ENCODE measurements at regions not wholly inside any gene's neighbourhood (a gene's known extent, or its start where the extent isn't known, plus 50 kb on each side); places are given as distances from the start of the nearest gene placed in this dataset.
"Not testable (repeated sequence)": the region's sequence is repeated elsewhere in the genome, so short reads cannot be mapped to it uniquely, and the experiment has no call there.

DNA sequence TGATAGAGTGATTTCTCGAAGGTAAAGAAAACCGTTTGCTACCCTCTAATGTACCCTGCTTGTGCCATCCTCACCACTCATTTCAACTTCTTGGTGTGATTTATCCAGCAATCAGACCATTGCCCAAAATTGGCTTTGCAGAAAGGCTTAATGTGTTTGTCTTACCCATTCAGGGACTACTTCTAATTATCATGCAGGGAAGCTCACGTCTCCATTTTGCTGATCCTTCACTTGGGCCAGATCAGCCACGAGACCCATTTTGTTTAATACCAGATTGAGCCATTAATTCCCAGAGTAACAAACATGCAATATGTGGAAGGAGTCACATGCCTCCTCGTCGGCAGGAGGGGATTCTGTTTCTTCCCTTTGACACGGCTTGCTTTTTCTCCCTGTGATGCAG lies 51.1 kb upstream of the CRY1 start:
- DNase-seq (ENCODE audit: low read depth) = no peak

DNA sequence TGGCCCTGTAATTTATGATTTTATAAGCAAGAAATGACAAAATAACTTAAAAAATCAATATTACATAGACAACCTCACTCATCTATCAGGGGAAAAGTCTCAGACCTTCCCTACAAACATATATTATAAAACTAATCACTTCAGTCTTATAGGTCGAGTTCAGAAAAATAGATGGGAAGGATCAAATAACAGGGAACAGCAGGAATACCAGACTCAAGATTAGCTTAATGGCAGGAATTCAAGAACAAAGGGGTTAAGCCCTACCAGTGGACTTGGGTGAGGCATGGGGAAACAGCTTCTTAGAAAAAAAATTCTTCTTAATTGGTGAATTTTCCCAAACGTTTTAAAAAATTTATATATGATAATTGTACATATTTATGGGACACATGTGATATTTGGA lies 51.6 kb upstream of the CRY1 start:
- DNase-seq (ENCODE audit: low read depth) = no peak

DNA sequence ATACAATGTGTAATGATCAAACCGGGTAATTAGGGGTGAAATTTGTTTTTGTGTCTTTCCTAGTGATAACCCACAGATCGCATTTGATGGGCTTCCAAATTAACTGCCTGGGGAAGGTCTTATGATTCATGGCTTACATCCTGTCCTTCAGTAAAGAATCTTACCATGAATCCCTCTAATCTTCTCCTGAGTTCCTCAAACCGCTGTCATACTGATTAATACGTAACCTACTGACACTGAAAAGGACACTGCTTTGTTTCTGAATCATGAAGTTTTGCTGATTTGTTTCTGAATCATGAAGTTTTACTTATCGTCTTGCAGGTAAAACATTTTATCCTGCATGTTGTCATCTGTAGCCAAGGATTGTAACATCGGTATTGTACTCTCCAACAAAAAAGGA lies 52.0 kb upstream of the CRY1 start:
- no peak for DNase-seq (ENCODE audit: low read depth)

DNA sequence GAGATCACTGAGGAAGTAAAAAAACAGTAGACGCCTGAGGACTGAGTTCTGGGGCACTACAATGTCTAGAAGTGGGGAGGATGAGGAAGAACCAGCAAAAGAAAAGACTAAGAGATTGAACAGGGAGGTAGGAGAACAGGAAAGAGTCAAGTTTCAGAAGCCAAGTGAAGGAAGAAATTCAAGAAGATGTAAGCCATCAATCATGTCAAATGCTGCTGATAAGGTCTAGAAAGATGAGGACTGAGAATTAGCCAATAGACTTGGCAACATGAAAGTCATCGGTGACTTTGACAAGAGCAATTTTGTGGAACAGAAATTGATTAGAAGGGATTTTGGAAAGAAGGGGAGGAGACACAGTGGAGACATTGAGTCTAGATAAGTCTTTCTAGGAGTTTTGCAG lies 54.8 kb upstream of the CRY1 start:
- DNase-seq (ENCODE audit: low read depth) = no peak

DNA sequence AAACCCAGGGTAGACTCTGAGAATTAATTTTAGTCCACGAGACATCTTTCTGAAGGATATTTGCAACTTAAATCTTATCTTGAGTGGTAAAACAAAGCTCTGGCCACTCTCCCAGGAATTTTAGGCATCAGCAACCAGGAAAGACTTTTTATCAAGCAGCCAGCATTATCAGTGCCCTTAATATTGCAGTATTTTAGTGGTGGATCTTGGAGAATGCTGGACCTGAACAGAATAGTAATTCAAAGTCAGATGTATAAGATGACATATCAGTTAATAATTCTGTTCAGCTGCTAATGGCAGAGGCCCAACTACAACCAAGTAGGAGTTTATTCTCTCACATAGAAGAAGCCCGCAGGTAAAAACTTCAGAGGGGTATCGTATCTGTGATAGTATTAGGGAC lies 59.0 kb upstream of the CRY1 start:
- no peak for DNase-seq (ENCODE audit: low read depth)

DNA sequence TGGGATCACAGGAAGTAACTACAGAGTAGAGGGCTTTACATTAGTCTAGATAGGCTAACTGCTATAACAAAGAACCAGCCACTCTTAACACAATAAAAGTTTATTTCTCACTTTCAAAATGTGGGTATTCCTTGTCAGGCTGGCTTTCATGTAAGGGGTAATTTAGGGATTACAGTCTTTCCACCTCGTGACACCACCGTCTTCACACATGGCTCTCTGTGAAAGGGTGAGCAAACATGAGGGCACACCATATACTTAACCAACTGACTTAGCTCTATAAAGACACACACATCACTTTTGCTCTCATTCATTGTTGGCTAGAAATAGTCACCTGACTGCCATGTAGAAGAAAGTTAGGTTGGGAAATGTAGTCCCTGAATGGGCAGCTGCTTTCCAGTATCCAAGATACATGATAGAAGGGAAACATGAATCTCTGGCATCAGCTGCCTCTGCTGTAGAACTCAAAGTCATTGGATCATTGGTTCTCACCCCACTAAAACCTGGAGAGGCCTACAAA lies 66.1 kb upstream of the CRY1 start:
- DNase-seq (ENCODE audit: low read depth) = no peak

DNA sequence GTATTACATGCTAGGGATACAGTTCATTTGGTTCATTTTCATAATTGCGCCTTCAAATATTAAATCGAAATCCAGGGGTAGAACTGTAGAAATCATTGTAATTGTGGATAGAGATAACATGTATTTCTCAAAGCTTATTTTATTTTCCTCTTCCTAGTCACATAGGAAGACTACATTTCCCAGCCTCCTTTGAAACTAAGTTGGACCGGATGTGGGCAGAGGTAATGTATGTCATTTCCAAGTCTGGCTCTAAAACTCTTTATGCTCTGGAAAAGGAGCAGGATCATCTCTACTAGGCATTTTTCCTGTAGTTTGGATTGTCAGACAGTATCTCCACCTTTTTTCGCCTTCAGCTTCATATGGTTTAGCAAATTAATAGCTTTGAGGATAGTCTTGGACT lies 70.1 kb upstream of the CRY1 start:
- DNase-seq (ENCODE audit: low read depth) = no peak

DNA sequence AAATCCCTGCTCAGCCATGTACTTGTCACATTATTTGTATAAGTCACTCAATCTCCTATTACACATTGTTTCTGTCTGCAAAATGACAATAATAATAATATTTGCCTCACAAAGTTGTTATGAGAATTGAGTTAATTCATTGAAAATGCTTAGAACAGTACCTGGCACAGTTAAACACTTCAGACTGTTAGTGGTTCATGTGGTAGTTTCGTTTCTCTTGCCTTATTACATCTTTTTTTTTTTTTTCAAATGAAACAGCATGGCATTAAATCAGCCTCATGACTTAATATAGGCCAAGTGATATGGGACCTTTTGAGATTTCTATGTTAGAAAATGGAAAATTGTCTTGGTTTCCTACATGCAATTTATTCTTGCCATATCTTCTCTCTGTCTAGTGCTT lies 71.0 kb upstream of the CRY1 start:
- DNase-seq (ENCODE audit: low read depth) = no peak

DNA sequence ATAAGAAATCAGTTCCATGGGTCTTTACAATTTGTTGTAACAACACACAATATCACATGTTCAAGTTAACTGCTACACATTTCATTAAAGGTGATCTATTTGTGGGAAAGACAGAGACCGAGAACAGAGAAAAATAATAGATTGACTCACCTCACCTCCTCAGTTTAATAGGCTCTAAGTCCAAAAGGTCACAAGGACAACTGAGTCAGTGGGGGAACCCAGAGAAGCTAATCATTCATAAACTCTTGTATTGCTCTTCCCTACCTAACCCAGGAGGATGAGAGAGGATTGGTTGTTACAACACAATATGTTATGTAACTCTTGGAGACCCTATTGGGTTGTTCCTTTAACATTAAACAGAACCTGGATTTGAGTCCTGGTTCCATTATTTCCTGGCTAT lies 72.2 kb upstream of the CRY1 start:
- no peak for DNase-seq (ENCODE audit: low read depth)

DNA sequence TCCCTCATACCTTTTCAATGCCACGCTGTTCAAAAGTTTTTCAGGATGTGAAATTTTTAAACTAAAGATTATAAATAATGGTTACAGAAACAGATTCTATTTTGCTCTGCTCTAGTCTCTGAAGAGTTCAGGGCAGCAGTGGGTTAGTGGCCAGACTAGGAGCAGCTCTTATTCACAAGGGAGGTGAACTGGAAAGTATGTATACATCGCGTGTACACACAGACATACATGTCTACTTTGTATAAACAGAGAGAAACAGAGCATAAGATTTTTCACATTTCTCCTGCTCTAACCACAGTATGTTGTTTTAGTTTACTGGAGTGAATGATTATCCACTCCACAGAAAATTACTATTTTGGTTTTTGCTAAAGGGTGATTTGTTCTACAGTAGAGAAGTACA lies 74.4 kb upstream of the CRY1 start:
- no peak for DNase-seq (ENCODE audit: low read depth)

DNA sequence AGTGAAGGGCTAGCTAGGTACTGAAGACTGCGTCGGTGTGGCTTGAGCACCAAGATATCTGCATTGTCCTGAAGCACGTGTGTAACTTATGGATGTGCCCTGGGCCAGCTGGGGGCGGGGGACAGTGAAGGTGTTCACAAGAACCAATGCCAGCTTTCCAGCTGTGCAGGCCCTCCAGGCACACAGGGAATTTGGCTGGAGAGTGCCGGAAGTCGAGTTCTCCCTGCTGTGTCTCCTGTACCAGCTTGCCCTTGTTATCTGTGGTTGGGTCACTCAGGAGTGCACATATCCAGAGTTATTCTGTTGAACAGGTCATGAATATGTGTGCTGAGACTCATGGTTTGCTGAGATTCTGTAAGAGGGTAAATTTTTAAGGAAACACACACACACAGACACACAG lies 75.9 kb upstream of the CRY1 start:
- DNase-seq (ENCODE audit: low read depth) = no peak

DNA sequence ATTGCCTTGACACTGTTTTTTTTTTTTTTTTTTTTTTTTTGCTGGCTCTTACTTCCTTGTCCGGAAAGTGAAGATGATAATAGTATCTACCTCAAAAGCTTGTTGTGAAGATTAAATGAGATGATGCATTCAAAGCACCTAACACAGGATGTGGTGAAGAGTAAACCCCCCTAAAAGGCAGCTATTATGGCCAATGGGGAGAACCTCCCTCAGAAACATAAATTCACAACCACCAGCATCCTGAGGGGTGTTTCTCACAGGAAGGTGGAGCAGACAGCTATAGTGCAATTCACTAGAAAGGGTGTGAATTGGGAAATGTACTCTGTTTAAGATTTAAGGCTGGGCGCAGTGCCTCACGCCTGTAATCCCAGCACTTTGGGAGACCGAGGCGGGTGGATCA lies 85.4 kb upstream of the CRY1 start:
- DNase-seq (ENCODE audit: low read depth) = no peak

DNA sequence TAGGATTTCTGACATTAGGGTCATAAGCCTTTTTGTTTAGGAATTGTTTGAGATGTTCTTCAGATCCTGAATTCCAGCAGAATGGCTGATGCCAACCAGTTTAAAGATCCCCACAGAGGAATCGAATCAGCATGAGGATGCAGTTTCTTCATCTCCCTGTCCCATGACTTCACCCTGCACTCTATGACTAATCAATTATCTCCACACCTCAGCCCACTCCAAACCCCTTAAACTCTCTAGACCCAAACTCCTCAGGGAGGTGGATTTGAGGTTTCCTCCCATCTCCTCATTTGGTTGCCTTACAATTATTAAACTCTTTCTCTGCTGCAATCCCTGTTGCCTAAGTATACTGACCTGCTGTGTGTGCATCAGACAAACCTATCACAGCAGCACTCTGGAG lies 86.5 kb upstream of the CRY1 start:
- no peak for DNase-seq (ENCODE audit: low read depth)

DNA sequence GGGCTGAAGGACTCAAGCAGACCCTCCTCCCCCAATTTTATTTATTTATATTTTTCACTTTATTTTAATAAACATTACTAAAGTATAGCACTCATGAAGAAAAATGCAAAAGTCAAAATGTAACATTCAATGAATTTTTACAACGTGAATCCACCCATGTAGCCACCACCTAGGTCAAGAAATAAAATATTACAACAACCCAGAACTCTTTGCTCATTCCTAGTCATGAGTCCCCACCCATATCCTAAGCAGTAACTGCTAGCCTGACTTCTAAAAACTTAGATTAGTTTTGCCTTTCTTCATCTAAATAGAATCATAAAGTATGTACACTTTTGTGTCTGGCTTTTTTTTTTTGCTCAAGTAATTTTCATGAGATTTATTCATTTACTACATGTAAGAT lies 86.9 kb upstream of the CRY1 start:
- DNase-seq (ENCODE audit: low read depth) = no peak

DNA sequence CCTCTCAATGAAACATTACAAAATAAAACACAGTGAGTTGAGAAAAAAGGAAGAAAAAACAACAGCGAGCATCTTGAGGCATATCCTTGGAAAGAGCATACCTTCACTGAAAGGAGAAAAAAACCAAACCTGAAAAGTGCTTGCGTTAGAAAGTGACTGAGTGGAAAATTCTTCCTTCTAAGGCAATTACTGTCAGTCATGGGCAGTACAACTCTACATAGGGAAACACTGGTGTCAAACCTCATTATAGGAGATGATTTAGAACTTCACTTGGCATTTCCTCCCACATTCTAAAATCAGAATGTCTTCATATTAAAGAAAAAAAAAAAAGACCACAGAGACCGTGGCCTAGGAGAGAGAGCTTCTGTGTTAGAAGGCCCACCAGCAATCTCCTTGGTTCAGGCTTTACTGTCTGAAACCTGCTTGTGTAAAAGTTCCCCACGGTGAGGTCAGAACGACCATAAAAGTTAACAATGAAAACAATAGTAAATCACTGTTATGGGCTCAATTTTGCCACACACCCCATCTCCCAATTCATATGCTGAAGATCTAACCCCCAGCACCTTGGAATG lies 91.1 kb upstream of the CRY1 start:
- no peak for DNase-seq (ENCODE audit: low read depth)

DNA sequence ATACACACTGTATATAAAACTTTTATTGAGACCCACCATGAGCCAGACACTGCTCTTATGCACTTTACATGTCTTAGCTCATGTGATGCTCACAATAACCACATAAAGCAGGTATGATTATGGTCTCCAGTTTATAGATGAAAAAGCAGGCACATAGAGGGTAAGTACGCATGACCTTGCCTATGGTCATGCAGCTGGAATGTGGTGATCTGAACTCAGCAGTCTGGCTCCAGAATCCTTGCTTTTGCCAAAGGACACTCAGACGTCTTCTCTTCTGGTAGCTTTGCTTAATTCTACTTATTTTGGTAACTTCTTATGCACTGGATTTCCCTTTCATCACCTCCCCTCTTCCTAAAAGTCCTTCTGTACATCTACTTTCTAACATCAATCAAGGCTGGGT lies 103.3 kb upstream of the CRY1 start:
- DNase-seq (ENCODE audit: low read depth) = no peak

DNA sequence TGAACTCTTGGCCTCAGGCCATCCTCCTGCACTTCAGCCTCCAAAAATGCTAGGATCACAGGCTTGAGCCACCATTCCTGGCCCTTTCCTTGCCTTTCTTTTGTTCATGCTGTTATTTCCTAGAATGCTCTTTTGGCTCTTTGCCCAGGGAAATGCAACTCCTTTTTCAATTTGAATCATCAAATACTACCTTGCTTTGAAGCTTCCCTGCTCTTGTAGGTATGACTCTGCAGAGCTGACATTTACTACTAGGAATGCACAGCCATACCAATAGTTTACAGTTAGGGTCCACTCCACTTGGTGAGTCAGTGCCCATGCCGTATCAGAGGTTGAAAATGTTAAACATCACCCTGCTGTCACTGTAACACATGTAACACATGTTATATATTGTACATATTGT lies 107.0 kb upstream of the CRY1 start:
- no peak for DNase-seq (ENCODE audit: low read depth)

DNA sequence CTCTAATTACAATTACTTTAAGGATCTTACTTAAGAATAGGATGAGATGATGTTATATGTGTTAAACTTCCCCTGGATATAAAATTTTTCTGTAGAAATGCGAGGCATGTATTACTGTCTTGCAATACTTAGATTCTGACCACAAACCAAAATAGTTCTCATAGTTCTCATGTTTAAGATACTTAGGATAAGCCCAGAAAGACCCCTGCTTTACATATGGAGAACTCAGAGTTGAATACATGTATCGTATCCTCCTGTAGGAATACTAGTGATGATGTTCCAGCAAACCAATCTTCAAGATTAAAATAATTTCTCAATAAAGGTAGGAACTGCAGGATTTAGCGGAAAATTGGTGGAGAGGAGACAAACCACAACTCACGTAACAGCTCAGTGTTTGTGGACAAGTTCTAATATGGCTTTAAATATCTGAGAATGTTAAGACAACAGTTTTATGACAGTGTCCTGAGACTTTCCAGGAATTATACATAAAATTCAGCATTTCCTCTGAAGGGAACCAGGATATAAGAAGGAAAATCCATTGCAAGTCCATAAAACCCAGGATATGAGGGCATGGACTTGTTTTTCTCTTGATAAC lies 114.7 kb upstream of the CRY1 start:
- no peak for DNase-seq (ENCODE audit: low read depth)

DNA sequence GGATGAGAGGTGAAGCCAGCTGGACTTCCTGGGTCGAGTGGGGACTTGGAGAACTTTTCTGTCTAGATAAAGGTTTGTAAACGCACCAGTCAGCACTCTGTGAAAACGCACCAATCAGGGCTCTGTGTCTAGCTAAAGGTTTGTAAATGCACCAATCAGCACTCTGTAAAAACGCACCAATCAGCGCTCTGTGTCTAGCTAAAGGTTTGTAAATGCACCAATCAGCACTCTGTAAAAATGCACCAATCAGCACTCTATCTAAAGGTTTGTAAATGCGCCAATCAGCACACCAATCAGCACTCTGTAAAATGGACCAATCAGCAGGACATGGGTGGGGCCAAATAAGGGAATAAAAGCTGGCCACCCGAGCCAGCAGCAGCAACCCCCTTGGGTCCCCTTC lies 116.4 kb upstream of the CRY1 start:
- not testable (repeated sequence) for DNase-seq (ENCODE audit: low read depth)

DNA sequence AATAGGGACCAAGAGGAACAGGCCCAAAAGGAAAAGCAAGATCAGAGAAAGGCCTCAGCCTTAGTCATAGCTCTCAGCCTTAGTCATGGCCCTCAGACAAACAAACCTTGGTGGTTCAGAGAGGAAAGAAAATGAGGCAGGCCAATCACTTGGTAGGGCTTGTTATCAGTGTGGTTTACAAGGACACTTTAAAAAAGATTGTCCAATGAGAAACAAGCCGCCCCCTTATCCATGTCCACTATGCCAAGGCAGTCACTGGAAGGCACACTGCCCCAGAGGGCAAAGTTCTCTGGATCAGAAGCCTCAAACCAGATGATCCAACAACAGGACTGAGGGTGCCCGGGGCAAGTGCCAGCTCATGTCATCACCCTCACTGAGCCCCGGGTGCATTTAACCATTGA lies 121.0 kb upstream of the CRY1 start:
- DNase-seq (ENCODE audit: low read depth) = not testable (repeated sequence)

DNA sequence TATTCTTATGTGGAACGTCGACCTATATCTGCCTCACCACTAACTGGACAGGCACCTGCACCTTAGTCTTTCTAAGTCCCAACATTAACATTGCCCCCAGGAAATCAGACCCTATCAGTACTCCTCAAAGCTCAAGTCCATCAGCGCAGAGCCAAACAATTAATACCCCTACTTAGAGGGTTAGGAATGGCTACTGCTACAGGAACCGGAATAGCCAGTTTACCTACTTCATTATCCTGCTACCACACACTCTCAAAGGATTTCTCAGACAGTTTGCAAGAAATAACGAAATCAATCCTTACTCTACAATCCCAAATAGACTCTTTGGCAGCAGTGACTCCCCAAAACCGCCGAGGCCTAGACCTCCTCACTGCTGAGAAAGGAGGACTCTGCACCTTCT lies 123.1 kb upstream of the CRY1 start:
- not testable (repeated sequence) for DNase-seq (ENCODE audit: low read depth)

DNA sequence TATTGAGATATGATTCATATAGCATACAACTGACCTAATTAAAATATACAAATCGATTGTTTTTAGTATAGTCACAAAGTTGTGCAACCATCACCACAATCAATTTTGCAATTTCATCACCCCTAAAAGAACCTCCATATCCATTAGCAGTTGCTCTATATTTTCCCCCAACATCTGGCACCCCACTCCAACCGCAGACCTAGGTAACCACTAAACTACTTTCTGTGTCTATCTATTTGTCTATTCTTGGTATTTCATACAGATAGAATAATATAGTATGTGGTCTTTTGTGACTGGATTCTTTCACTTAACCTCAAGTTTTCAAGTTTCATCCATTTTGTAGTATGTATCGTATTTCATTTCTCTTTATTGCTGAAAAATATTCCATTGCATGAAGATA lies 126.0 kb upstream of the CRY1 start:
- DNase-seq (ENCODE audit: low read depth) = no peak

DNA sequence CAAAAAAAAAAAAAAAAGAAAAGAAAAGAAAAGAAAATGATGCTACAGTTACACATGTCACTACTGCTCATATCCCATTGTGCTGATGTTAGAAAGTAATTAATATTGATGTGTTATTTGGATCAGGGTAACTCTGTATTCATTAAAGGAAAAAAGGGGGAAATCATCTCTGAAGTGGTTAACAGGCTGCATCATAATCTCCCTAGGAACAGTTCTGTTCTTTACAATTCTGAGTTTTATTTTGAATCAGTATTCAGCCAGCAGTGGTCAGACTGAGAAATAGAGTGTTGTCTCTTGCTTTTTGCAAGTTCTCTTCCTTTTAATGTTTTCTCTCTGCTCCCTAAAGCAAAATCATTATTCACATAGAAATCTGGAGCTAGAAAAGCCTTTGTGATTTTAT lies 128.6 kb upstream of the CRY1 start:
- no peak for DNase-seq (ENCODE audit: low read depth)

DNA sequence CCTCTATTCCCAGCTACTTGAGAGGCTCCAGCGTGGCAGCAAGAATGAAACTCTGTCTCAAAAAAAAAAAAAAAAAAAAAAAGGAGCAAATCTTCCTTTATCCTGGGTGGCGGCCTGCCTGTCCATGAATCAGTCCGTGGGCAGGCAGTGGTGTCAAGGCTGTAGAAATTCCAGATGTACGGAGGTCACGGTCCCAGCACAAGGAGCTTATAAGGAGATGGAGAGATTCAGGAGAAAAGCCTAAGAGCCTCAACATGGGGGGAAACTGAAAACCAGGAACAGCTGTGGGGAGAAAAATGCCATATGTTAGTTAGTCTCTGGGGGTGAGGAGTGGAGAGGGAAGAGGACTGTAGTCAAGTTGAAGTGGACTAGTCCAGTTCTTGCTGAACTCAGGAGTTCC lies 130.5 kb upstream of the CRY1 start:
- no peak for DNase-seq (ENCODE audit: low read depth)

DNA sequence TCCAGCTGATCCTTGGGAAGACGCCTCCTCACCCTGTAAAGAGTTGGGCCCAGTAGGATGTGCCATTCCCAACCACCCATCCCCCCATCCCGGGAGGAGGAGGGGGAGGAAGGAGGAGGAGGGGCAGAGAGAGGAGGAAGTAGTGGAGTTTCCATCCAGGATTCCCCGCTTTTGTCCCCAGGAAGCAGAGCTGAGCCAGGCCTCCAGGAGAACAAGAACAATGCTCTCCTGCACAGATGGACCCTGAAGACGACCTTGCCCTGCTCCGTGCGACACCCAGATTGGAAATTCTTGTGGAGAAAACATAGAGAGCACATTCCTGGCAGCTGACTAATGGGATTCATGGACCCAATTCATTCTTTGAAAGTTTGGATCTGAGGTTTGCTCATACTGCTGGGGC lies 132.3 kb upstream of the CRY1 start:
- DNase-seq (ENCODE audit: low read depth) = no peak
